Neural cell (in vitro differentiated cells): ENCODE measurements at regions not wholly inside any gene's neighbourhood (a gene's known extent, or its start where the extent isn't known, plus 50 kb on each side); places are given as distances from the start of the nearest gene placed in this dataset.

ENCODE experiments used
- H2AFZ ChIP-seq: fragments of 200-600, 300-800 bp; sonication (generic), shearing (Covaris generic); 2 replicates; pipeline ENCODE4 v1.6.0; 2014; ENCODE audit warnings: low read depth, mild to moderate bottlenecking, antibody characterized with exemption, low read length, moderate library complexity
- H3F3A ChIP-seq: fragments of 200-600 bp; shearing (Covaris generic); 2 replicates; pipeline ENCODE4 v1.6.1; 2016; ENCODE audit warnings: mild to moderate bottlenecking, moderate library complexity, mixed read lengths, antibody characterized with exemption, low read length; ENCODE audit not compliant: insufficient read depth, poor library complexity, severe bottlenecking
- H3K27ac ChIP-seq: fragments of 200-600, 300-800 bp; sonication (generic), shearing (Covaris generic); 2 replicates; pipeline ENCODE4 v1.5.1; 2014; ENCODE audit warnings: mild to moderate bottlenecking, low read length, moderate library complexity
- H3K27me3 ChIP-seq: fragments of 300-800, 200-600 bp; sonication (generic), shearing (Covaris generic); 2 replicates; pipeline ENCODE4 v1.6.0; 2014; ENCODE audit warnings: mild to moderate bottlenecking, low read depth, low read length, moderate library complexity; ENCODE audit not compliant: insufficient read depth
- H3K36me3 ChIP-seq: fragments of 300-800, 200-600 bp; sonication (generic), shearing (Covaris generic); 2 replicates; pipeline ENCODE4 v1.5.1; 2014; ENCODE audit warnings: mild to moderate bottlenecking, antibody characterized with exemption, low read length, moderate library complexity; ENCODE audit not compliant: insufficient read depth
- H3K4me2 ChIP-seq: fragments of 300-800, 200-600 bp; sonication (generic), shearing (Covaris generic); 2 replicates; pipeline ENCODE4 v1.6.0; 2014; ENCODE audit warnings: mild to moderate bottlenecking, low read length
- H3K4me3 ChIP-seq: fragments of 300-800, 200-600 bp; sonication (generic), shearing (Covaris generic); 2 replicates; pipeline ENCODE4 v1.5.1; 2014; ENCODE audit warnings: mild to moderate bottlenecking, low read length, moderate library complexity
- H3K79me2 ChIP-seq: fragments of 200-600 bp; shearing (Covaris generic); replicated peaks from 2 replicates; pipeline ENCODE4 v1.6.0; 2014; ENCODE audit warnings: mild to moderate bottlenecking, low read length, moderate library complexity; ENCODE audit not compliant: insufficient read depth
- H3K9ac ChIP-seq: fragments of 300-800, 200-600 bp; sonication (generic), shearing (Covaris generic); 2 replicates; pipeline ENCODE4 v1.6.1; 2016; ENCODE audit warnings: mild to moderate bottlenecking, low read length, mixed read lengths
- H3K9me2 ChIP-seq: fragments of 200-600 bp; shearing (Covaris generic); 2 replicates; pipeline ENCODE4 v1.6.1; 2016; ENCODE audit warnings: mild to moderate bottlenecking, low read length, mixed read lengths; ENCODE audit not compliant: insufficient read depth
- H3K9me3 ChIP-seq: fragments of 200-600, 300-800 bp; sonication (generic), shearing (Covaris generic); 2 replicates; pipeline ENCODE4 v1.6.1; 2016; ENCODE audit warnings: mild to moderate bottlenecking, mixed run types, low read length, moderate library complexity, mixed read lengths
- H4K20me1 ChIP-seq: fragments of 200-600 bp; shearing (Covaris generic); 2 replicates; pipeline ENCODE4 v1.6.1; 2016; ENCODE audit warnings: mild to moderate bottlenecking, mixed run types; ENCODE audit not compliant: insufficient read depth
- CTCF ChIP-seq: fragments of 450-650 bp; IDR thresholded peaks from 2 replicates; pipeline ENCODE4 v1.5.1; 2014; ENCODE audit warnings: antibody characterized with exemption, mild to moderate bottlenecking, moderate library complexity; ENCODE audit not compliant: poor library complexity, severe bottlenecking
- EP300 ChIP-seq: fragments of 450-650 bp; conservative IDR thresholded peaks from 2 replicates; pipeline ENCODE4 v1.6.1; 2014; ENCODE audit warnings: antibody characterized with exemption, mild to moderate bottlenecking, moderate library complexity; ENCODE audit not compliant: poor library complexity, severe bottlenecking
- EZH2 ChIP-seq: fragments of 200-600, 300-800 bp; shearing (Covaris generic), sonication (generic); IDR thresholded peaks from 2 replicates; pipeline ENCODE4 v1.6.1; 2014; ENCODE audit warnings: antibody characterized with exemption, low read length, borderline replicate concordance, mild to moderate bottlenecking; ENCODE audit not compliant: insufficient read depth, poor library complexity, severe bottlenecking
- MXI1 ChIP-seq: fragments of 450-650 bp; conservative IDR thresholded peaks from 2 replicates; pipeline ENCODE4 v1.6.1; 2014; ENCODE audit warnings: antibody characterized with exemption, mild to moderate bottlenecking; ENCODE audit not compliant: poor library complexity, severe bottlenecking
- POLR2AphosphoS5 ChIP-seq: IDR thresholded peaks from 2 replicates; pipeline ENCODE4 v1.6.1; 2012
- RAD21 ChIP-seq: fragments of 450-650 bp; conservative IDR thresholded peaks from 2 replicates; pipeline ENCODE4 v1.6.1; 2014; ENCODE audit warnings: antibody characterized with exemption, mild to moderate bottlenecking, moderate library complexity
- REST ChIP-seq: IDR thresholded peaks from 2 replicates; pipeline ENCODE4 v1.6.1; 2012; ENCODE audit warnings: borderline replicate concordance
- SMC3 ChIP-seq: fragments of 450-650 bp; conservative IDR thresholded peaks from 2 replicates; pipeline ENCODE4 v1.6.1; 2014; ENCODE audit warnings: antibody characterized with exemption, mild to moderate bottlenecking, moderate library complexity; ENCODE audit not compliant: poor library complexity
- TAF1 ChIP-seq: IDR thresholded peaks from 2 replicates; pipeline ENCODE4 v1.6.1; 2012; ENCODE audit warnings: low read depth

GRCh38 chr4:106629268-106629625, 260.7 kb upstream of the GIMD1 start:
- H3K4me2 ChIP-seq: no peak overlapping the region
- no peaks in the 10 kb centered on the region for H3F3A ChIP-seq
- no peak for TF ChIP-seq SMC3
- TF ChIP-seq EZH2: no peak
- TF ChIP-seq TAF1: no peak
- no peak for TF ChIP-seq CTCF
- no peak for TF ChIP-seq POLR2AphosphoS5
- no peak for TF ChIP-seq REST
- no peak for TF ChIP-seq EP300
- no peak for TF ChIP-seq MXI1
- no peak for TF ChIP-seq RAD21
- H3K9me3 ChIP-seq: no peaks in the 10 kb centered on the region
- H3K4me3 ChIP-seq: no peak overlapping the region
- H3K9me2 ChIP-seq: no peaks in the 10 kb centered on the region
- no peaks in the 10 kb centered on the region for H3K79me2 ChIP-seq
- no peaks in the 10 kb centered on the region for H3K36me3 ChIP-seq
- no peak overlapping the region for H2AFZ ChIP-seq
- no peaks in the 10 kb centered on the region for H3K27me3 ChIP-seq
- no peak overlapping the region for H3K27ac ChIP-seq
- no peak overlapping the region for H3K9ac ChIP-seq
- no peaks in the 10 kb centered on the region for H4K20me1 ChIP-seq

DNA sequence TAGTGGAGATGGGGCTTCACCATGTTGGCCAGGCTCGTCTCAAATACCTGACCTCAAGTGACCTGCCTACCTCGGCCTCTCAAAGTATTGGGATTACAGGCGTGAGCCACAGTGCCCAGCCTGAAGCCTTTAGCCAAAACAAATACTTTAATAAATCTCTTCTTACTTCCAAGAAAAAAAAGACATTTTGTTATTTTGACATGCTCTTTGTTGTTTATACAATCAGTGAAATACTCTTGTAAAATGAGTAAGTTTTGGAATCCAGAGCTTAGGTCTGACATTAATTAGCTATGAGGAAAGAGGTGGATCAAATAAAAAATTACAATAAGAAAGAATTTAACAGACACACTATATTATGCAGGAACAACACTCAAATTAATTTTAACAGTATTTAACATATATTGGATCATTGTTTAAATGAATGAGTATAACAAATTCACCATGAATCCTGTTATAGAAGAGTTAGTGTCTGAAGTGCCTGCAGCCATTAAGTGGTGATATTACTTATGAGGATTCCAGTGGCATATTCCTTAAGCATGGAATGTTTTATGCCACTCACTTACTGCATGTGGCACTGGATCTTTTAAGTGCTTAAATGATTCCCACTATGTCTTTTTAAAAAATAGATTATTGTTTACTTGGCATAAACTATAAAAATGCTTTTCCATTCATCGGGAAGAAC, 260.1 kb upstream of the GIMD1 start:
- Histone ChIP-seq H3K9me3 (no peaks in the 10 kb centered on the region), H3K27me3 (no peaks in the 10 kb centered on the region), H3K79me2 (no peaks in the 10 kb centered on the region), H3F3A (no peaks in the 10 kb centered on the region), H2AFZ (no peak overlapping the region), H3K36me3 (no peaks in the 10 kb centered on the region), H3K4me2 (no peak overlapping the region), H4K20me1 (no peaks in the 10 kb centered on the region), H3K27ac (no peak overlapping the region), H3K4me3 (no peak overlapping the region), H3K9me2 (no peaks in the 10 kb centered on the region), H3K9ac (no peak overlapping the region)
- TF ChIP-seq TAF1 (no peak), SMC3 (no peak), CTCF (no peak), MXI1 (no peak), REST (no peak), RAD21 (no peak), EP300 (no peak), POLR2AphosphoS5 (no peak), EZH2 (no peak)
